ENCODE measurements at regions not wholly inside any gene's neighbourhood (a gene's known extent, or its start where the extent isn't known, plus 50 kb on each side); places are given as distances from the start of the nearest gene placed in this dataset.
"Not testable (repeated sequence)": the region's sequence is repeated elsewhere in the genome, so short reads cannot be mapped to it uniquely, and the experiment has no call there.

- Histone ChIP-seq H3K27ac (ENCODE audit: low read depth in 1 of 3, low read length in 2 of 3) (no peak overlapping the region), H3K36me3 (ENCODE audit: control insufficient read depth in 3 of 3, insufficient read depth in 2 of 3, low read depth in 1 of 3, low read length in 3 of 3) (no peaks in the 10 kb centered on the region), H3K9me3 (ENCODE audit: control insufficient read depth in 2 of 2, insufficient read depth in 1 of 2, low read depth in 1 of 2, low read length in 1 of 2) (no peaks in the 10 kb centered on the region), H3K4me3 (ENCODE audit: low read depth in 1 of 3, low read length in 3 of 3) (no peak overlapping the region), H3K4me1 (ENCODE audit: control insufficient read depth in 3 of 3, insufficient read depth in 2 of 3, low read depth in 1 of 3, low read length in 2 of 3) (no peaks in the 10 kb centered on the region), H3K27me3 (ENCODE audit: control insufficient read depth in 3 of 3, insufficient read depth in 3 of 3, low read length in 3 of 3) (no peaks in the 10 kb centered on the region)
- FAIRE-seq (no peak), DNase-seq (no peak)
- WGBS, 3 donors, result 49 to 59% (median 53%) methylated on average over 4 of the region's 4 CpGs
Measured at GRCh38 chr11:82523141-82523540, 210.5 kb downstream of the FAM181B start.

- FAIRE-seq, result no peak
- Histone ChIP-seq H3K36me3 (ENCODE audit: control insufficient read depth in 3 of 3, insufficient read depth in 2 of 3, low read depth in 1 of 3, low read length in 3 of 3) (no peaks in the 10 kb centered on the region), H3K4me1 (ENCODE audit: control insufficient read depth in 3 of 3, insufficient read depth in 2 of 3, low read depth in 1 of 3, low read length in 2 of 3) (no peaks in the 10 kb centered on the region), H3K4me3 (ENCODE audit: low read depth in 1 of 3, low read length in 3 of 3) (no peak overlapping the region), H3K27me3 (ENCODE audit: control insufficient read depth in 3 of 3, insufficient read depth in 3 of 3, low read length in 3 of 3) (no peaks in the 10 kb centered on the region), H3K27ac (ENCODE audit: low read depth in 1 of 3, low read length in 2 of 3) (no peak overlapping the region), H3K9me3 (ENCODE audit: control insufficient read depth in 2 of 2, insufficient read depth in 1 of 2, low read depth in 1 of 2, low read length in 1 of 2) (no peaks in the 10 kb centered on the region)
- WGBS, 3 donors, result 45 to 62% (median 55%) methylated on average over 3 of the region's 3 CpGs
- DNase-seq, result no peak
Measured at GRCh38 chr11:82521427-82521826, 212.2 kb downstream of the FAM181B start.

GRCh38 chr11:82507288-82507687 lies 226.4 kb downstream of the FAM181B start:
- FAIRE-seq (no peak), DNase-seq (no peak)

GRCh38 chr11:82505379-82505778 lies 228.3 kb downstream of the FAM181B start:
- Histone ChIP-seq H3K9me3 (ENCODE audit: control insufficient read depth in 2 of 2, insufficient read depth in 1 of 2, low read depth in 1 of 2, low read length in 1 of 2) (no peaks in the 10 kb centered on the region), H3K27me3 (ENCODE audit: control insufficient read depth in 3 of 3, insufficient read depth in 3 of 3, low read length in 3 of 3) (no peaks in the 10 kb centered on the region), H3K4me3 (ENCODE audit: low read depth in 1 of 3, low read length in 3 of 3) (no peak overlapping the region), H3K4me1 (ENCODE audit: control insufficient read depth in 3 of 3, insufficient read depth in 2 of 3, low read depth in 1 of 3, low read length in 2 of 3) (no peaks in the 10 kb centered on the region), H3K36me3 (ENCODE audit: control insufficient read depth in 3 of 3, insufficient read depth in 2 of 3, low read depth in 1 of 3, low read length in 3 of 3) (no peaks in the 10 kb centered on the region), H3K27ac (ENCODE audit: low read depth in 1 of 3, low read length in 2 of 3) (no peak overlapping the region)
- DNase-seq, result no peak
- 35 to 46% (median 40%) methylated on average over 3 of the region's 3 CpGs for WGBS, 3 donors
- FAIRE-seq, result no peak

More at GRCh38 chr11:82507288-82507687, 226.4 kb downstream of the FAM181B start:
- H3K27ac ChIP-seq (ENCODE audit: low read depth in 1 of 3, low read length in 2 of 3), result no peak overlapping the region
- H3K4me3 ChIP-seq (ENCODE audit: low read depth in 1 of 3, low read length in 3 of 3), result no peak overlapping the region
- 38 to 62% (median 59%) methylated on average over 6 of the region's 6 CpGs for WGBS, 3 donors
- no peaks in the 10 kb centered on the region for H3K4me1 ChIP-seq (ENCODE audit: control insufficient read depth in 3 of 3, insufficient read depth in 2 of 3, low read depth in 1 of 3, low read length in 2 of 3)
- no peaks in the 10 kb centered on the region for H3K27me3 ChIP-seq (ENCODE audit: control insufficient read depth in 3 of 3, insufficient read depth in 3 of 3, low read length in 3 of 3)
- no peaks in the 10 kb centered on the region for H3K9me3 ChIP-seq (ENCODE audit: control insufficient read depth in 2 of 2, insufficient read depth in 1 of 2, low read depth in 1 of 2, low read length in 1 of 2)
- H3K36me3 ChIP-seq (ENCODE audit: control insufficient read depth in 3 of 3, insufficient read depth in 2 of 3, low read depth in 1 of 3, low read length in 3 of 3), result no peaks in the 10 kb centered on the region

- not testable (repeated sequence) for H3K27me3 ChIP-seq (ENCODE audit: control insufficient read depth in 3 of 3, insufficient read depth in 3 of 3, low read length in 3 of 3); H3K27ac ChIP-seq (ENCODE audit: low read depth in 1 of 3, low read length in 2 of 3); H3K36me3 ChIP-seq (ENCODE audit: control insufficient read depth in 3 of 3, insufficient read depth in 2 of 3, low read depth in 1 of 3, low read length in 3 of 3); DNase-seq; H3K4me3 ChIP-seq (ENCODE audit: low read depth in 1 of 3, low read length in 3 of 3); H3K9me3 ChIP-seq (ENCODE audit: control insufficient read depth in 2 of 2, insufficient read depth in 1 of 2, low read depth in 1 of 2, low read length in 1 of 2); FAIRE-seq; H3K4me1 ChIP-seq (ENCODE audit: control insufficient read depth in 3 of 3, insufficient read depth in 2 of 3, low read depth in 1 of 3, low read length in 2 of 3)
- 95 to 97% (median 97%) methylated on average over 16 to 26 of the region's 26 CpGs for WGBS, 3 donors
Measured at GRCh38 chr11:82501174-82501573, 232.5 kb downstream of the FAM181B start.

GRCh38 chr11:82494988-82495432 lies 238.7 kb downstream of the FAM181B start:
- Histone ChIP-seq H3K9me3 (ENCODE audit: control insufficient read depth in 2 of 2, insufficient read depth in 1 of 2, low read depth in 1 of 2, low read length in 1 of 2) (peaks cover 0 to 4% of the 10 kb centered on the region in 2 donors), H3K4me1 (ENCODE audit: control insufficient read depth in 3 of 3, insufficient read depth in 2 of 3, low read depth in 1 of 3, low read length in 2 of 3) (no peaks in the 10 kb centered on the region), H3K36me3 (ENCODE audit: control insufficient read depth in 3 of 3, insufficient read depth in 2 of 3, low read depth in 1 of 3, low read length in 3 of 3) (no peaks in the 10 kb centered on the region), H3K27ac (ENCODE audit: low read depth in 1 of 3, low read length in 2 of 3) (no peak overlapping the region), H3K27me3 (ENCODE audit: control insufficient read depth in 3 of 3, insufficient read depth in 3 of 3, low read length in 3 of 3) (no peaks in the 10 kb centered on the region), H3K4me3 (ENCODE audit: low read depth in 1 of 3, low read length in 3 of 3) (no peak overlapping the region)
- FAIRE-seq, result no peak
- WGBS, 3 donors, result 38 to 46% (median 46%) methylated on average over 3 of the region's 3 CpGs
- DNase-seq, result no peak

- Histone ChIP-seq H3K36me3 (ENCODE audit: control insufficient read depth in 3 of 3, insufficient read depth in 2 of 3, low read depth in 1 of 3, low read length in 3 of 3) (no peaks in the 10 kb centered on the region), H3K4me3 (ENCODE audit: low read depth in 1 of 3, low read length in 3 of 3) (no peak overlapping the region), H3K27me3 (ENCODE audit: control insufficient read depth in 3 of 3, insufficient read depth in 3 of 3, low read length in 3 of 3) (no peaks in the 10 kb centered on the region), H3K9me3 (ENCODE audit: control insufficient read depth in 2 of 2, insufficient read depth in 1 of 2, low read depth in 1 of 2, low read length in 1 of 2) (no peaks in the 10 kb centered on the region), H3K4me1 (ENCODE audit: control insufficient read depth in 3 of 3, insufficient read depth in 2 of 3, low read depth in 1 of 3, low read length in 2 of 3) (no peaks in the 10 kb centered on the region), H3K27ac (ENCODE audit: low read depth in 1 of 3, low read length in 2 of 3) (no peak overlapping the region)
- 63 to 73% (median 72%) methylated on average over 3 of the region's 3 CpGs for WGBS, 3 donors
- FAIRE-seq (no peak), DNase-seq (no peak)
Measured at GRCh38 chr11:82474876-82475275, 258.8 kb downstream of the FAM181B start.

GRCh38 chr11:82465481-82465880 lies 268.2 kb downstream of the FAM181B start:
- DNase-seq, result no peak
- Histone ChIP-seq H3K27ac (ENCODE audit: low read depth in 1 of 3, low read length in 2 of 3) (no peak overlapping the region), H3K4me3 (ENCODE audit: low read depth in 1 of 3, low read length in 3 of 3) (no peak overlapping the region), H3K36me3 (ENCODE audit: control insufficient read depth in 3 of 3, insufficient read depth in 2 of 3, low read depth in 1 of 3, low read length in 3 of 3) (no peaks in the 10 kb centered on the region), H3K27me3 (ENCODE audit: control insufficient read depth in 3 of 3, insufficient read depth in 3 of 3, low read length in 3 of 3) (no peaks in the 10 kb centered on the region), H3K4me1 (ENCODE audit: control insufficient read depth in 3 of 3, insufficient read depth in 2 of 3, low read depth in 1 of 3, low read length in 2 of 3) (no peaks in the 10 kb centered on the region), H3K9me3 (ENCODE audit: control insufficient read depth in 2 of 2, insufficient read depth in 1 of 2, low read depth in 1 of 2, low read length in 1 of 2) (no peaks in the 10 kb centered on the region)
- 90 to 93% (median 92%) methylated on average over 2 of the region's 2 CpGs for WGBS, 3 donors
- no peak for FAIRE-seq

GRCh38 chr11:82462608-82463242 lies 270.9 kb downstream of the FAM181B start:
- no peaks in the 10 kb centered on the region for H3K27me3 ChIP-seq (ENCODE audit: control insufficient read depth in 3 of 3, insufficient read depth in 3 of 3, low read length in 3 of 3)
- no peaks in the 10 kb centered on the region for H3K36me3 ChIP-seq (ENCODE audit: control insufficient read depth in 3 of 3, insufficient read depth in 2 of 3, low read depth in 1 of 3, low read length in 3 of 3)
- no peaks in the 10 kb centered on the region for H3K9me3 ChIP-seq (ENCODE audit: control insufficient read depth in 2 of 2, insufficient read depth in 1 of 2, low read depth in 1 of 2, low read length in 1 of 2)
- WGBS, 3 donors, result 79 to 82% (median 79%) methylated on average over 4 of the region's 4 CpGs
- no peak overlapping the region for H3K27ac ChIP-seq (ENCODE audit: low read depth in 1 of 3, low read length in 2 of 3)
- H3K4me1 ChIP-seq (ENCODE audit: control insufficient read depth in 3 of 3, insufficient read depth in 2 of 3, low read depth in 1 of 3, low read length in 2 of 3), result no peaks in the 10 kb centered on the region
- DNase-seq (no peak), FAIRE-seq (no peak)
- H3K4me3 ChIP-seq (ENCODE audit: low read depth in 1 of 3, low read length in 3 of 3), result no peak overlapping the region

Data from small intestine (tissue), 7 donors.